ENCODE measurements at regions not wholly inside any gene's neighbourhood (a gene's known extent, or its start where the extent isn't known, plus 50 kb on each side); places are given as distances from the start of the nearest gene placed in this dataset.

GRCh38 chr16:60181536-60181935 lies 1447.4 kb upstream of the GOT2 start:
- Histone ChIP-seq H2AFZ (ENCODE audit: low read length) (no peak overlapping the region), H3K27me3 (ENCODE audit: control insufficient read depth in 1 of 2, insufficient read depth in 2 of 2, low read length in 2 of 2) (no peaks in the 10 kb centered on the region), H3K9me3 (ENCODE audit: low read length) (peaks cover 62% of the 10 kb centered on the region), H3K4me1 (ENCODE audit: insufficient read depth, low read length) (no peaks in the 10 kb centered on the region), H4K20me1 (ENCODE audit: insufficient read depth, low read length) (no peaks in the 10 kb centered on the region), H3K9ac (ENCODE audit: insufficient read depth, low read depth, low read length) (no peak overlapping the region), H3K27ac (ENCODE audit: extremely low read length, insufficient read depth, low read length) (no peak overlapping the region), H3K4me2 (ENCODE audit: low read depth, low read length) (no peak overlapping the region), H3K36me3 (replicated peaks in 1 of 2; ENCODE audit: control insufficient read depth in 1 of 2, insufficient read depth in 2 of 2, low read length in 2 of 2) (no peaks in the 10 kb centered on the region), H3K4me3 (replicated peaks in 1 of 3; ENCODE audit: insufficient read depth in 1 of 3, low read depth in 2 of 3, low read length in 3 of 3) (no peak overlapping the region), H3K79me2 (ENCODE audit: insufficient read depth, low read length) (no peaks in the 10 kb centered on the region)
- BruUV-seq (replicated peaks), result no TSS peak
- TF ChIP-seq ZNF761 (CRISPR knock-in tag; conservative IDR thresholded peaks at IDR 0.05), result no peak
- no peak for TF ChIP-seq GFI1 (CRISPR knock-in tag; IDR thresholded peaks at IDR 0.05; ENCODE audit: borderline replicate concordance)
- TF ChIP-seq RFX1 (IDR thresholded peaks at IDR 0.05), result no peak
- no peak for TF ChIP-seq ATF1 (CRISPR knock-in tag; IDR thresholded peaks at IDR 0.05)
- TF ChIP-seq ZNF790 (CRISPR knock-in tag; IDR thresholded peaks at IDR 0.05; ENCODE audit: borderline replicate concordance), result no peak
- TF ChIP-seq MTF1 (CRISPR knock-in tag; IDR thresholded peaks at IDR 0.05), result no peak
- TF ChIP-seq ZNF572 (CRISPR knock-in tag; IDR thresholded peaks at IDR 0.05), result no peak
- TF ChIP-seq ZFP41 (CRISPR knock-in tag; IDR thresholded peaks at IDR 0.05; ENCODE audit: borderline replicate concordance), result no peak
- no peak for TF ChIP-seq ZBTB43 (CRISPR knock-in tag; conservative IDR thresholded peaks at IDR 0.05)
- no peak for TF ChIP-seq ZNF3 (CRISPR knock-in tag; IDR thresholded peaks at IDR 0.05)
- TF ChIP-seq ZSCAN21 (CRISPR knock-in tag; IDR thresholded peaks at IDR 0.05; ENCODE audit: borderline replicate concordance), result no peak
- TF ChIP-seq ZNF362 (CRISPR knock-in tag; IDR thresholded peaks at IDR 0.05; ENCODE audit: borderline replicate concordance), result no peak
- no peak for TF ChIP-seq NFYB (CRISPR knock-in tag; IDR thresholded peaks at IDR 0.05)
- TF ChIP-seq PPARG (CRISPR knock-in tag; conservative IDR thresholded peaks at IDR 0.05), result no peak
- TF ChIP-seq ZNF367 (CRISPR knock-in tag; IDR thresholded peaks at IDR 0.05; ENCODE audit: borderline replicate concordance), result no peak
- no peak for TF ChIP-seq POGK (CRISPR knock-in tag; conservative IDR thresholded peaks at IDR 0.05)
- TF ChIP-seq DNMT1 (CRISPR knock-in tag; IDR thresholded peaks at IDR 0.05), result no peak
- no peak for TF ChIP-seq ZC3H4 (CRISPR knock-in tag; IDR thresholded peaks at IDR 0.05; ENCODE audit: borderline replicate concordance)
- TF ChIP-seq MXD1 (CRISPR knock-in tag; IDR thresholded peaks at IDR 0.05), result no peak
- no peak for TF ChIP-seq ZNF33A (CRISPR knock-in tag; IDR thresholded peaks at IDR 0.05; ENCODE audit: borderline replicate concordance)
- in situ Hi-C loops (cut with HindIII; ENCODE audit: extremely low pct_ligation_motif_present, low pct_unique_long_range_greater_than_20kb) (no loop called here), intact Hi-C loops (cut with micrococcal nuclease; ENCODE audit: unreplicated experiment) (no loop called here)
- ATAC-seq (no peak), DNase-seq (ENCODE audit: low spot score) (no peak), FAIRE-seq (no peak)
- 0% methylated on average over 2 of the region's 2 CpGs for WGBS (ENCODE audit: low lambda C conversion rate)
- ChIA-PET POLR2A (no interaction called here), CTCF (ENCODE audit: low intra/inter-chr PET ratio, low total read pairs) (no interaction called here)

All from HepG2 (cell line).